ENCODE measurements at regions not wholly inside any gene's neighbourhood (a gene's known extent, or its start where the extent isn't known, plus 50 kb on each side); places are given as distances from the start of the nearest gene placed in this dataset.

DNA sequence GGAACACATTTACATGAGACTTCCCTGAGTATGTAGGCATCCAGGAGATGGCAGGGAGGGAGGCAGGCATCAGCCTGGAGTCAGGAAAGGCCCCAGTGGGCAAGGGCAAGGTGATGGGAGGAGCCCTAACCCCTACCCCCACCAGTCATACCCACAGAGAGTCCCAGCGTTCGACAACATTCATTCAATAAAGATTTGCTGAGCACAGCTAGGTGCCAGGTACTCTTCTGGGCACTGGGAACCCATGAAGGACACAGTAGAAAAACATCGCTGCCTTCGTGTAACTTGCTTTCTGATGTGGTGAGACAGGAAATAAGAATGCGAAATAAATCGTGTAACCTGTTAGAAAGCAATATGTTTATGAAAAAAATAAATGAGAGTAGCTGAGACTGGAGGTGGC lies 77.3 kb upstream of the GADD45A start:
- TF ChIP-seq, protein P1, sequence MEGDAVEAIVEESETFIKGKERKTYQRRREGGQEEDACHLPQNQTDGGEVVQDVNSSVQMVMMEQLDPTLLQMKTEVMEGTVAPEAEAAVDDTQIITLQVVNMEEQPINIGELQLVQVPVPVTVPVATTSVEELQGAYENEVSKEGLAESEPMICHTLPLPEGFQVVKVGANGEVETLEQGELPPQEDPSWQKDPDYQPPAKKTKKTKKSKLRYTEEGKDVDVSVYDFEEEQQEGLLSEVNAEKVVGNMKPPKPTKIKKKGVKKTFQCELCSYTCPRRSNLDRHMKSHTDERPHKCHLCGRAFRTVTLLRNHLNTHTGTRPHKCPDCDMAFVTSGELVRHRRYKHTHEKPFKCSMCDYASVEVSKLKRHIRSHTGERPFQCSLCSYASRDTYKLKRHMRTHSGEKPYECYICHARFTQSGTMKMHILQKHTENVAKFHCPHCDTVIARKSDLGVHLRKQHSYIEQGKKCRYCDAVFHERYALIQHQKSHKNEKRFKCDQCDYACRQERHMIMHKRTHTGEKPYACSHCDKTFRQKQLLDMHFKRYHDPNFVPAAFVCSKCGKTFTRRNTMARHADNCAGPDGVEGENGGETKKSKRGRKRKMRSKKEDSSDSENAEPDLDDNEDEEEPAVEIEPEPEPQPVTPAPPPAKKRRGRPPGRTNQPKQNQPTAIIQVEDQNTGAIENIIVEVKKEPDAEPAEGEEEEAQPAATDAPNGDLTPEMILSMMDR (IDR thresholded peaks at IDR 0.05) = no peak
- TF ChIP-seq EZH2phosphoT487 (IDR thresholded peaks at IDR 0.05) = no peak
